Trophoblast cell (in vitro differentiated cells and primary cell): ENCODE measurements at regions not wholly inside any gene's neighbourhood (a gene's known extent, or its start where the extent isn't known, plus 50 kb on each side); places are given as distances from the start of the nearest gene placed in this dataset.

ENCODE experiments used
- DNase-seq, 2 donors: peaks; one replicate each; pipeline ENCODE4 v3.0.0-alpha.2; 2016
- H2AFZ ChIP-seq: 2 replicates; pipeline ENCODE4 v1.6.1; 2013; ENCODE audit warnings: low read length, moderate library complexity, mild to moderate bottlenecking; ENCODE audit not compliant: insufficient read depth, poor library complexity
- H2AK5ac ChIP-seq: 2 replicates; pipeline ENCODE4 v1.6.1; 2013; ENCODE audit warnings: mild to moderate bottlenecking, low read length
- H2BK120ac ChIP-seq: 2 replicates; pipeline ENCODE4 v1.6.1; 2013; ENCODE audit warnings: low read length, mild to moderate bottlenecking, moderate library complexity; ENCODE audit not compliant: insufficient read depth, poor library complexity
- H2BK12ac ChIP-seq: 2 replicates; pipeline ENCODE4 v1.6.1; 2013; ENCODE audit warnings: mild to moderate bottlenecking, low read length, moderate library complexity
- H2BK5ac ChIP-seq: 2 replicates; pipeline ENCODE4 v1.6.1; 2013; ENCODE audit warnings: low read length, low read depth, moderate library complexity, mild to moderate bottlenecking; ENCODE audit not compliant: poor library complexity
- H3K14ac ChIP-seq: 2 replicates; pipeline ENCODE4 v1.6.1; 2013; ENCODE audit warnings: mild to moderate bottlenecking, low read length
- H3K18ac ChIP-seq: 2 replicates; pipeline ENCODE4 v1.6.1; 2013; ENCODE audit warnings: mild to moderate bottlenecking, low read length
- H3K23ac ChIP-seq: 2 replicates; pipeline ENCODE4 v1.6.1; 2013; ENCODE audit warnings: low read length
- H3K27ac ChIP-seq: 2 replicates; pipeline ENCODE4 v1.5.1; 2013; ENCODE audit warnings: low read depth, mild to moderate bottlenecking, inconsistent platforms, low read length, moderate library complexity
- H3K27me3 ChIP-seq: 2 replicates; pipeline ENCODE4 v1.6.1; 2013; ENCODE audit warnings: inconsistent platforms, mild to moderate bottlenecking, low read length, moderate library complexity; ENCODE audit not compliant: insufficient read depth
- H3K36me3 ChIP-seq, 2 experiments: 1 replicate in 1 of 2; 2 replicates in 1 of 2; pipeline ENCODE4 v1.6.1; 2013; ENCODE audit warnings: low read length in 2 of 2, mild to moderate bottlenecking in 2 of 2, moderate library complexity in 1 of 2; ENCODE audit not compliant: insufficient read depth in 2 of 2, control insufficient read depth in 1 of 2
- H3K4ac ChIP-seq: 2 replicates; pipeline ENCODE4 v1.6.1; 2013; ENCODE audit warnings: low read depth, mild to moderate bottlenecking, low read length, moderate library complexity
- H3K4me1 ChIP-seq, 2 experiments: 1 replicate in 1 of 2; 2 replicates in 1 of 2; pipeline ENCODE4 v1.6.1; 2013; ENCODE audit warnings: low read length in 2 of 2, mild to moderate bottlenecking in 2 of 2, moderate library complexity in 1 of 2; ENCODE audit not compliant: insufficient read depth in 2 of 2, control insufficient read depth in 1 of 2
- H3K4me2 ChIP-seq: 2 replicates; pipeline ENCODE4 v1.6.1; 2013; ENCODE audit warnings: inconsistent platforms, mild to moderate bottlenecking, low read length, moderate library complexity
- H3K4me3 ChIP-seq: 2 replicates; pipeline ENCODE4 v1.5.1; 2013; ENCODE audit warnings: mild to moderate bottlenecking, low read depth, low read length, inconsistent platforms
- H3K79me1 ChIP-seq: one replicate; pipeline ENCODE4 v1.6.1; 2013; ENCODE audit warnings: low read length
- H3K79me2 ChIP-seq: 2 replicates; pipeline ENCODE4 v1.6.1; 2013; ENCODE audit warnings: low read length, mild to moderate bottlenecking; ENCODE audit not compliant: control insufficient read depth, insufficient read depth, poor library complexity
- H3K9ac ChIP-seq: 2 replicates; pipeline ENCODE4 v1.6.1; 2013; ENCODE audit warnings: mild to moderate bottlenecking, low read length
- H3K9me3 ChIP-seq: 2 replicates; pipeline ENCODE4 v1.6.1; 2013; ENCODE audit warnings: low read depth, mild to moderate bottlenecking, control low read depth, inconsistent platforms, low read length; ENCODE audit not compliant: insufficient read depth
- H4K12ac ChIP-seq: 2 replicates; pipeline ENCODE4 v1.6.1; 2013; ENCODE audit warnings: low read depth, mild to moderate bottlenecking, low read length, moderate library complexity
- H4K8ac ChIP-seq: 2 replicates; pipeline ENCODE4 v1.6.1; 2013; ENCODE audit warnings: low read depth, mild to moderate bottlenecking, low read length, moderate library complexity
- H4K91ac ChIP-seq: one replicate; pipeline ENCODE4 v1.6.1; 2013; ENCODE audit warnings: low read depth, mild to moderate bottlenecking, low read length, moderate library complexity
- WGBS: extraction: QIAGEN DNeasy Blood & Tissue Kit; methylation state at CpG from one replicate; pipeline ENCODE4 v1.1.7; 2013; ENCODE audit warnings: missing lambda C conversion rate; ENCODE audit not compliant: insufficient read length, insufficient coverage; ENCODE audit errors: extremely low coverage; 5-methylcytosine and 5-hydroxymethylcytosine counted together

- Histone ChIP-seq H3K18ac (no peak overlapping the region), H4K12ac (no peak overlapping the region), H3K9ac (no peak overlapping the region), H4K8ac (no peak overlapping the region), H3K27me3 (no peaks in the 10 kb centered on the region), H3K27ac (no peak overlapping the region), H2AK5ac (no peak overlapping the region), H3K36me3 (no peaks in the 10 kb centered on the region), H3K4ac (no peak overlapping the region), H3K23ac (no peak overlapping the region), H3K79me1 (no peaks in the 10 kb centered on the region), H2BK5ac (no peak overlapping the region), H4K91ac (no peak overlapping the region), H3K9me3 (no peaks in the 10 kb centered on the region), H3K4me1 (no peaks in the 10 kb centered on the region), H3K14ac (no peak overlapping the region), H3K4me2 (no peak overlapping the region), H2BK120ac (no peak overlapping the region), H2BK12ac (no peak overlapping the region), H2AFZ (no peak overlapping the region), H3K79me2 (no peaks in the 10 kb centered on the region), H3K4me3 (no peak overlapping the region)
- DNase-seq: no peak
- WGBS: no CpG with 5 or more reads among the region's 5 CpGs
Observed at GRCh38 chr13:82412749-82413148, 1469.5 kb downstream of the SLITRK1 start.

DNA sequence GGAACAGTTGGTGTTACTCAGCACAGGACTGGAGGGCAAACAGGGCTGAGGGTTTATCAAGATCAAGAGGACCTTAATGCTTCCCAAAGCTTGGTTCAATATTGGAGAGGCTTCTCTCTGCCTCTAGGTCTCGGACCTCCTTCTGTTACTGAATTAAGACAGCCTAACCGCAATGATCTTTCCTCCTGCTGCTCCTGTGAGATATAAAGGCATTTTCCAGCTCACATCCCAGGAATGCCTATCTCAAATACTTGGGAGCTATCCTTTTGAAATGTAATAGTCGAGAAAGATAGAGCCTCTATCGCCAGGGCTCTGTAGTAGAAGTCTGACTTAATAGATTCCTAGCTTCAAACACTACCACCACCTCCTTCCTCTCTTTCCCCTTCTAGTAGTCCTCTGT is 1475.0 kb downstream of the SLITRK1 start:
- Histone ChIP-seq H3K4me2 (no peak overlapping the region), H3K4me1 (no peaks in the 10 kb centered on the region), H2BK12ac (no peak overlapping the region), H3K18ac (no peak overlapping the region), H3K23ac (no peak overlapping the region), H3K4me3 (no peak overlapping the region), H3K79me1 (no peaks in the 10 kb centered on the region), H4K8ac (no peak overlapping the region), H3K9me3 (no peaks in the 10 kb centered on the region), H3K4ac (no peak overlapping the region), H3K27me3 (no peaks in the 10 kb centered on the region), H4K91ac (no peak overlapping the region), H2AK5ac (no peak overlapping the region), H3K9ac (no peak overlapping the region), H3K79me2 (no peaks in the 10 kb centered on the region), H3K36me3 (no peaks in the 10 kb centered on the region), H2BK120ac (no peak overlapping the region), H3K27ac (no peak overlapping the region), H3K14ac (no peak overlapping the region), H2BK5ac (no peak overlapping the region), H2AFZ (no peak overlapping the region), H4K12ac (no peak overlapping the region)
- peak in 1 of 2 donors; percentile 2 for DNase-seq
- WGBS: no CpG with 5 or more reads among the region's 4 CpGs

DNA sequence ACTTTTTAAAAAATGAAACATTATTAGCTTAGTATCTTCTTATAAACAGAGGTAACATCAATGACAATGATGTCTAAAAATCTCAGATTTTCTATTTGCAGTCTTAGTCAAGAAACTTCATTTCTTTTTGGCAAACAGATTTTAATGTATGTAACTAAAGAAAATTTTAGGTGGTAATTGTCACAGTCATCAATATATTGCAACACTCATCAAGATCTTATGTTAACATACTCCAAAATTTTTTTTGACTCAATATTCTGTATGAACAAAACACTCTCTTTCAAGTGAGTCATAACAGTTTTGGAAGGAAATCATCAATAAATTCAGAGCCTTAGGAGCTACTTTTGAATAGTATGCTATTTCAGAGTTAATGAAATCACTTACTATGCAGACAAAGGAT is 1507.6 kb downstream of the SLITRK1 start:
- H3K18ac ChIP-seq: no peak overlapping the region
- H4K91ac ChIP-seq: no peak overlapping the region
- H3K79me1 ChIP-seq: no peaks in the 10 kb centered on the region
- H3K14ac ChIP-seq: no peak overlapping the region
- H3K79me2 ChIP-seq: no peaks in the 10 kb centered on the region
- no peak overlapping the region for H4K8ac ChIP-seq
- no peak overlapping the region for H2AFZ ChIP-seq
- no peaks in the 10 kb centered on the region for H3K27me3 ChIP-seq
- H3K36me3 ChIP-seq: no peaks in the 10 kb centered on the region
- no peak for DNase-seq
- no peak overlapping the region for H2BK120ac ChIP-seq
- no peak overlapping the region for H3K4me3 ChIP-seq
- no peak overlapping the region for H4K12ac ChIP-seq
- H3K9me3 ChIP-seq: no peaks in the 10 kb centered on the region
- no peak overlapping the region for H3K27ac ChIP-seq
- no peak overlapping the region for H3K23ac ChIP-seq
- no peak overlapping the region for H2BK5ac ChIP-seq
- no peak overlapping the region for H3K9ac ChIP-seq
- no peak overlapping the region for H3K4ac ChIP-seq
- no peak overlapping the region for H2AK5ac ChIP-seq
- no peaks in the 10 kb centered on the region for H3K4me1 ChIP-seq
- no peak overlapping the region for H3K4me2 ChIP-seq
- H2BK12ac ChIP-seq: no peak overlapping the region

- no peak overlapping the region for H3K18ac ChIP-seq
- H3K79me1 ChIP-seq: no peaks in the 10 kb centered on the region
- DNase-seq: no peak
- H4K91ac ChIP-seq: no peak overlapping the region
- H3K23ac ChIP-seq: no peak overlapping the region
- H3K9ac ChIP-seq: no peak overlapping the region
- no peaks in the 10 kb centered on the region for H3K9me3 ChIP-seq
- no peak overlapping the region for H4K12ac ChIP-seq
- WGBS: no CpG with 5 or more reads among the region's 1 CpG
- no peak overlapping the region for H4K8ac ChIP-seq
- no peaks in the 10 kb centered on the region for H3K27me3 ChIP-seq
- H3K4ac ChIP-seq: no peak overlapping the region
- no peak overlapping the region for H3K27ac ChIP-seq
- no peak overlapping the region for H3K4me2 ChIP-seq
- no peak overlapping the region for H3K14ac ChIP-seq
- H3K79me2 ChIP-seq: no peaks in the 10 kb centered on the region
- H2BK12ac ChIP-seq: no peak overlapping the region
- H2AFZ ChIP-seq: no peak overlapping the region
- no peak overlapping the region for H2AK5ac ChIP-seq
- no peak overlapping the region for H2BK5ac ChIP-seq
- no peaks in the 10 kb centered on the region for H3K4me1 ChIP-seq
- no peak overlapping the region for H3K4me3 ChIP-seq
- no peak overlapping the region for H2BK120ac ChIP-seq
- H3K36me3 ChIP-seq: no peaks in the 10 kb centered on the region
Observed at GRCh38 chr13:82370316-82370715, 1512.0 kb downstream of the SLITRK1 start.

DNA sequence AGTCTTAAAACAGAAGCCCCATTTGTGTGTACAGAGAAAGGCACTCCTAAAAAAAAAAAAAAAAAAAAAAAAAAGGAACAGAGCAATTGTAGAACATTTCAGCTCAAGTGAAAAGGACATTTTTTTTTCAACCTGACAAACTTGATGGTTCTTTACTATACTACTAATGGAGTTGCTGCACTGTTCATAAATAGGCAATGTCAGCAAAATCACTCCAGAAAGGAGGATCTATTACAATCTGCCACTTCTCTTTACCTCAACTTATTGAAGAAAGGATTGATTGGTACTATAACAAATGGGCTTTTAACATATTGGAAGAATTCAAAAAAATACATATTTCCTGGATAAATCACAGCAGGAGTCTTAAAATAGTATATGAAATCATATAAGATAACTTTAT is 1517.7 kb downstream of the SLITRK1 start:
- no peaks in the 10 kb centered on the region for H3K36me3 ChIP-seq
- no peak overlapping the region for H2BK120ac ChIP-seq
- H3K79me1 ChIP-seq: no peaks in the 10 kb centered on the region
- no peaks in the 10 kb centered on the region for H3K27me3 ChIP-seq
- H3K4ac ChIP-seq: no peak overlapping the region
- no peak overlapping the region for H3K4me2 ChIP-seq
- no peak overlapping the region for H2BK12ac ChIP-seq
- H3K18ac ChIP-seq: no peak overlapping the region
- H3K9ac ChIP-seq: no peak overlapping the region
- H3K23ac ChIP-seq: no peak overlapping the region
- no peak for DNase-seq
- H4K8ac ChIP-seq: no peak overlapping the region
- no peak overlapping the region for H2BK5ac ChIP-seq
- no peak overlapping the region for H3K4me3 ChIP-seq
- no peak overlapping the region for H2AK5ac ChIP-seq
- H2AFZ ChIP-seq: no peak overlapping the region
- no peak overlapping the region for H3K14ac ChIP-seq
- H3K9me3 ChIP-seq: no peaks in the 10 kb centered on the region
- no peak overlapping the region for H4K12ac ChIP-seq
- no peaks in the 10 kb centered on the region for H3K4me1 ChIP-seq
- H3K27ac ChIP-seq: no peak overlapping the region
- no peak overlapping the region for H4K91ac ChIP-seq
- H3K79me2 ChIP-seq: no peaks in the 10 kb centered on the region
